Loucy (cell line): ENCODE measurements at regions not wholly inside any gene's neighbourhood (a gene's known extent, or its start where the extent isn't known, plus 50 kb on each side); places are given as distances from the start of the nearest gene placed in this dataset.

ENCODE experiments used
- H2AFZ ChIP-seq: fragments of 200-600 bp; sonication (generic); 2 replicates; pipeline ENCODE4 v1.6.0; 2016; ENCODE audit warnings: antibody characterized with exemption, mild to moderate bottlenecking, low read length, moderate library complexity
- H3F3A ChIP-seq: fragments of 200-600 bp; 2 replicates; pipeline ENCODE4 v1.6.0; 2016; ENCODE audit warnings: antibody characterized with exemption, low read depth, mild to moderate bottlenecking
- H3K27me3 ChIP-seq: fragments of 200-600 bp; sonication (generic); 2 replicates; pipeline ENCODE4 v1.6.1; 2014; ENCODE audit warnings: low read length, mild to moderate bottlenecking; ENCODE audit not compliant: insufficient read depth, poor library complexity, severe bottlenecking
- H3K36me3 ChIP-seq: fragments of 200-600 bp; sonication (generic); 2 replicates; pipeline ENCODE4 v1.6.1; 2016; ENCODE audit warnings: low read length; ENCODE audit not compliant: insufficient read depth
- H3K4me1 ChIP-seq: fragments of 200-600 bp; sonication (generic); 2 replicates; pipeline ENCODE4 v1.5.1; 2014; ENCODE audit warnings: low read length, mild to moderate bottlenecking; ENCODE audit not compliant: insufficient read depth, poor library complexity, severe bottlenecking
- H3K4me2 ChIP-seq: fragments of 200-600 bp; sonication (generic); 2 replicates; pipeline ENCODE4 v1.6.0; 2014; ENCODE audit warnings: antibody characterized with exemption, low read length, low read depth, mild to moderate bottlenecking; ENCODE audit not compliant: poor library complexity, severe bottlenecking
- H3K4me3 ChIP-seq: fragments of 200-600 bp; sonication (generic); 2 replicates; pipeline ENCODE4 v1.5.1; 2014; ENCODE audit warnings: low read length, mild to moderate bottlenecking, mixed read lengths; ENCODE audit not compliant: poor library complexity, severe bottlenecking
- H3K79me2 ChIP-seq: fragments of 200-600 bp; sonication (generic); 2 replicates; pipeline ENCODE4 v1.6.1; 2014; ENCODE audit warnings: low read length; ENCODE audit not compliant: insufficient read depth
- H3K9ac ChIP-seq: fragments of 200-600 bp; sonication (generic); 2 replicates; pipeline ENCODE4 v1.6.0; 2014; ENCODE audit warnings: mild to moderate bottlenecking, low read depth, low read length, moderate library complexity; ENCODE audit not compliant: poor library complexity, severe bottlenecking
- H3K9me2 ChIP-seq: fragments of 200-600 bp; sonication (generic); replicated peaks from 2 replicates; pipeline ENCODE4 v1.6.1; 2016; ENCODE audit warnings: low read depth, low read length, mixed read lengths
- H3K9me3 ChIP-seq: fragments of 200-600 bp; sonication (generic); 2 replicates; pipeline ENCODE4 v1.6.1; 2014; ENCODE audit warnings: mild to moderate bottlenecking, antibody characterized with exemption, low read length, low read depth; ENCODE audit not compliant: insufficient read depth
- H4K20me1 ChIP-seq: fragments of 200-600 bp; sonication (generic); 2 replicates; pipeline ENCODE4 v1.6.0; 2014; ENCODE audit warnings: antibody characterized with exemption, low read length, mild to moderate bottlenecking; ENCODE audit not compliant: insufficient read depth, poor library complexity, severe bottlenecking
- CTCF ChIP-seq: fragments of 200-600 bp; sonication (generic); conservative IDR thresholded peaks from 2 replicates; pipeline ENCODE4 v1.5.1; 2014; ENCODE audit warnings: mild to moderate bottlenecking, antibody characterized with exemption, low read length
- EZH2phosphoT487 ChIP-seq: fragments of 200-600 bp; IDR thresholded peaks from 2 replicates; pipeline ENCODE4 v1.6.1; 2018; ENCODE audit warnings: antibody characterized with exemption, mild to moderate bottlenecking, moderate library complexity, borderline replicate concordance

GRCh38 chr10:116798859-116799258 lies 50.4 kb upstream of the ENO4 start:
- Histone ChIP-seq H3K4me2 (no peak overlapping the region), H2AFZ (no peak overlapping the region), H3F3A (no peaks in the 10 kb centered on the region), H3K36me3 (no peaks in the 10 kb centered on the region), H3K79me2 (no peaks in the 10 kb centered on the region), H4K20me1 (no peaks in the 10 kb centered on the region), H3K9ac (no peak overlapping the region), H3K4me1 (no peaks in the 10 kb centered on the region), H3K27me3 (no peaks in the 10 kb centered on the region), H3K9me3 (no peaks in the 10 kb centered on the region), H3K4me3 (no peak overlapping the region), H3K9me2 (no peaks in the 10 kb centered on the region)
- TF ChIP-seq CTCF (no peak), EZH2phosphoT487 (no peak)
